ENCODE measurements at regions not wholly inside any gene's neighbourhood (a gene's known extent, or its start where the extent isn't known, plus 50 kb on each side); places are given as distances from the start of the nearest gene placed in this dataset.

GRCh38 chr5:62698756-62699155 lies 120.1 kb downstream of the LRRC70 start:
- Histone ChIP-seq H3K4me1 (ENCODE audit: low read length) (peaks cover 24% of the 10 kb centered on the region), H2AFZ (ENCODE audit: low read length) (no peak overlapping the region), H3K9ac (ENCODE audit: low read length) (no peak overlapping the region), H3K79me2 (ENCODE audit: low read length) (no peaks in the 10 kb centered on the region), H4K20me1 (ENCODE audit: insufficient read depth, low read length) (no peaks in the 10 kb centered on the region), H3K9me2 (replicated peaks; ENCODE audit: insufficient read depth, low read length) (no peaks in the 10 kb centered on the region), H3K27ac (ENCODE audit: low read length) (no peak overlapping the region), H3K9me3 (replicated peaks; ENCODE audit: insufficient read depth, low read length) (no peaks in the 10 kb centered on the region), H3K36me3 (replicated peaks; ENCODE audit: insufficient read depth, low read length) (no peaks in the 10 kb centered on the region), H3K4me2 (ENCODE audit: low read depth, low read length) (no peak overlapping the region), H3K27me3 (replicated peaks; ENCODE audit: insufficient read depth, low read length) (no peaks in the 10 kb centered on the region), H3F3A (ENCODE audit: insufficient read depth, low read length) (peaks cover 12% of the 10 kb centered on the region), H3K4me3 (ENCODE audit: low read length) (no peak overlapping the region)
- peak; percentile 9 for DNase-seq
- TF ChIP-seq CTCF (IDR thresholded peaks at IDR 0.05; ENCODE audit: low read length) = no peak
- TF ChIP-seq EZH2phosphoT487 (IDR thresholded peaks at IDR 0.05; ENCODE audit: low read length) = no peak
- TF ChIP-seq EZH2 (optimal IDR thresholded peaks at IDR 0.05; ENCODE audit: low read depth, low read length) = no peak

GRCh38 chr5:62695274-62695673 lies 116.7 kb downstream of the LRRC70 start:
- TF ChIP-seq EZH2 (optimal IDR thresholded peaks at IDR 0.05; ENCODE audit: low read depth, low read length) (no peak), EZH2phosphoT487 (IDR thresholded peaks at IDR 0.05; ENCODE audit: low read length) (no peak), CTCF (IDR thresholded peaks at IDR 0.05; ENCODE audit: low read length) (no peak)
- H4K20me1 ChIP-seq (ENCODE audit: insufficient read depth, low read length) = no peaks in the 10 kb centered on the region
- no peaks in the 10 kb centered on the region for H3K9me3 ChIP-seq (replicated peaks; ENCODE audit: insufficient read depth, low read length)
- no peaks in the 10 kb centered on the region for H3K9me2 ChIP-seq (replicated peaks; ENCODE audit: insufficient read depth, low read length)
- H3K27me3 ChIP-seq (replicated peaks; ENCODE audit: insufficient read depth, low read length) = no peaks in the 10 kb centered on the region
- no peaks in the 10 kb centered on the region for H3K79me2 ChIP-seq (ENCODE audit: low read length)
- DNase-seq = no peak
- no peak overlapping the region; the same call in 1 of the 2 replicates for H3K27ac ChIP-seq (ENCODE audit: low read length)
- H3K4me1 ChIP-seq (ENCODE audit: low read length) = peaks cover 49% of the 10 kb centered on the region
- no peak overlapping the region for H3K9ac ChIP-seq (ENCODE audit: low read length)
- H3F3A ChIP-seq (ENCODE audit: insufficient read depth, low read length) = peaks cover 47% of the 10 kb centered on the region
- no peak overlapping the region for H3K4me2 ChIP-seq (ENCODE audit: low read depth, low read length)
- no peak overlapping the region for H2AFZ ChIP-seq (ENCODE audit: low read length)
- H3K4me3 ChIP-seq (ENCODE audit: low read length) = no peak overlapping the region
- no peaks in the 10 kb centered on the region for H3K36me3 ChIP-seq (replicated peaks; ENCODE audit: insufficient read depth, low read length)

- no peaks in the 10 kb centered on the region for H3K9me3 ChIP-seq (replicated peaks; ENCODE audit: insufficient read depth, low read length)
- H3K9me2 ChIP-seq (replicated peaks; ENCODE audit: insufficient read depth, low read length) = no peaks in the 10 kb centered on the region
- peak; percentile 95 for DNase-seq
- H3F3A ChIP-seq (ENCODE audit: insufficient read depth, low read length) = peaks cover 57% of the 10 kb centered on the region
- TF ChIP-seq EZH2phosphoT487 (IDR thresholded peaks at IDR 0.05; ENCODE audit: low read length) (no peak), EZH2 (optimal IDR thresholded peaks at IDR 0.05; ENCODE audit: low read depth, low read length) (no peak), CTCF (IDR thresholded peaks at IDR 0.05; ENCODE audit: low read length) (no peak)
- peak overlapping the region; percentile 48 for H3K9ac ChIP-seq (ENCODE audit: low read length)
- H3K27me3 ChIP-seq (replicated peaks; ENCODE audit: insufficient read depth, low read length) = no peaks in the 10 kb centered on the region
- peak overlapping the region; percentile 93 for H3K27ac ChIP-seq (ENCODE audit: low read length)
- H3K4me1 ChIP-seq (ENCODE audit: low read length) = peaks cover 57% of the 10 kb centered on the region
- H3K4me2 ChIP-seq (ENCODE audit: low read depth, low read length) = peak overlapping the region; percentile 71
- H3K4me3 ChIP-seq (ENCODE audit: low read length) = peak overlapping the region; percentile 22; the same call in 1 of the 2 replicates
- H3K36me3 ChIP-seq (replicated peaks; ENCODE audit: insufficient read depth, low read length) = no peaks in the 10 kb centered on the region
- H4K20me1 ChIP-seq (ENCODE audit: insufficient read depth, low read length) = no peaks in the 10 kb centered on the region
- H2AFZ ChIP-seq (ENCODE audit: low read length) = 0 out of 2 replicates have a peak overlapping the region, but pooled peaks have one; percentile 4
- no peaks in the 10 kb centered on the region for H3K79me2 ChIP-seq (ENCODE audit: low read length)
Observed at GRCh38 chr5:62692946-62693713, 114.5 kb downstream of the LRRC70 start.
